ENCODE measurements at regions not wholly inside any gene's neighbourhood (a gene's known extent, or its start where the extent isn't known, plus 50 kb on each side); places are given as distances from the start of the nearest gene placed in this dataset.

- H3K4me3 ChIP-seq (ENCODE audit: low read depth, low read length): no peak overlapping the region
- no peaks in the 10 kb centered on the region for H3K9me3 ChIP-seq (ENCODE audit: control insufficient read depth, insufficient read depth, low read depth, low read length)
- H3K27ac ChIP-seq (ENCODE audit: low read depth, low read length): no peak overlapping the region
- H3K4me1 ChIP-seq (ENCODE audit: control insufficient read depth, insufficient read depth, low read length): peaks cover 12% of the 10 kb centered on the region
- H3K9ac ChIP-seq (ENCODE audit: low read length): no peak overlapping the region
- peaks cover 11% of the 10 kb centered on the region; the same call in 1 of the 2 replicates for H3K27me3 ChIP-seq (ENCODE audit: control insufficient read depth, insufficient read depth, low read length)
- no peaks in the 10 kb centered on the region for H3K36me3 ChIP-seq (ENCODE audit: control insufficient read depth, insufficient read depth, low read length)
Observed at GRCh38 chr11:70655816-70656215, 257.5 kb downstream of the CTTN start.

DNA sequence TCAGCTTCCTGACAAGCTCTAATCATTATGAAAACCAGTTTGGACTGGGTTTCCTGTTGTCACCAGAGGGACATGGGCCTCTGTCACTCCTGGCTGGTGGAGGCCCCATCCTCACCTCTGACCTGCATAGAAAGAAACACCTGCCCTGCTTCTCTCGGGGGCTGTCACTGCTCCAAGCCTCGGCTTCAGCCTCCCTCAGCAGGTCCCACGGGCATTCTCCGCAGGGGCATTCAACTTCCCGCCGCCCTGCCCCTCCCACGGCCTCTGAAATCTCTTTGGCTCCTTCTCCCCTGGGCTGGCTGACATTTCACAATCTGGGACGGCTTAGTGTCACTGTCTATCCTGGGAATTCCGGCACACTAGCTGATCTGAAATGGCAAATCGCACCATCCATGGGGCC, 257.9 kb downstream of the CTTN start:
- Histone ChIP-seq H3K4me1 (ENCODE audit: control insufficient read depth, insufficient read depth, low read length) (peaks cover 16% of the 10 kb centered on the region), H3K27ac (ENCODE audit: low read depth, low read length) (no peak overlapping the region), H3K27me3 (ENCODE audit: control insufficient read depth, insufficient read depth, low read length) (peaks cover 15% of the 10 kb centered on the region), H3K9me3 (ENCODE audit: control insufficient read depth, insufficient read depth, low read depth, low read length) (no peaks in the 10 kb centered on the region), H3K36me3 (ENCODE audit: control insufficient read depth, insufficient read depth, low read length) (no peaks in the 10 kb centered on the region), H3K4me3 (ENCODE audit: low read depth, low read length) (no peak overlapping the region), H3K9ac (ENCODE audit: low read length) (no peak overlapping the region)

- H3K4me3 ChIP-seq (ENCODE audit: low read depth, low read length): no peak overlapping the region
- peaks cover 32% of the 10 kb centered on the region for H3K4me1 ChIP-seq (ENCODE audit: control insufficient read depth, insufficient read depth, low read length)
- no peak overlapping the region for H3K9ac ChIP-seq (ENCODE audit: low read length)
- peaks cover 38% of the 10 kb centered on the region for H3K27me3 ChIP-seq (ENCODE audit: control insufficient read depth, insufficient read depth, low read length)
- H3K36me3 ChIP-seq (ENCODE audit: control insufficient read depth, insufficient read depth, low read length): no peaks in the 10 kb centered on the region
- H3K9me3 ChIP-seq (ENCODE audit: control insufficient read depth, insufficient read depth, low read depth, low read length): no peaks in the 10 kb centered on the region
- no peak overlapping the region for H3K27ac ChIP-seq (ENCODE audit: low read depth, low read length)
Observed at GRCh38 chr11:70660059-70660888, 261.9 kb downstream of the CTTN start.

DNA sequence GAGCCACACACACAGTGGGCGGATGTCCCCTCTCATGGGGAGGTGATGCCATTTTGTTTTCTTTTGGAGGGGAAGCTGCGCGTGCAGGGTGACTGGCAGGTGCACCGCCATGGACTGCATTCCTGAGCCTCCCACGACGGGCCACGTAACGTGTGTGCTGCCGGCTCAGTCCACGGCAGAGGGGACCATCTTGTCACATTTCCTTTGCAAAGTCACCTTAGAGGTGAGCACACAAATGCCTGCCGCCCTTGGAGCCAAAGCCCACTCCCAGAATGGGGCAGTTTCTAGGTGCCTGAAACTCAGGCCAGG, 262.5 kb downstream of the CTTN start:
- Histone ChIP-seq H3K36me3 (ENCODE audit: control insufficient read depth, insufficient read depth, low read length) (no peaks in the 10 kb centered on the region), H3K27ac (ENCODE audit: low read depth, low read length) (no peak overlapping the region), H3K4me3 (ENCODE audit: low read depth, low read length) (peak overlapping the region; percentile 69; the same call in 1 of the 2 replicates), H3K9me3 (ENCODE audit: control insufficient read depth, insufficient read depth, low read depth, low read length) (no peaks in the 10 kb centered on the region), H3K4me1 (ENCODE audit: control insufficient read depth, insufficient read depth, low read length) (peaks cover 30% of the 10 kb centered on the region), H3K27me3 (ENCODE audit: control insufficient read depth, insufficient read depth, low read length) (peaks cover 38% of the 10 kb centered on the region), H3K9ac (ENCODE audit: low read length) (no peak overlapping the region)

DNA sequence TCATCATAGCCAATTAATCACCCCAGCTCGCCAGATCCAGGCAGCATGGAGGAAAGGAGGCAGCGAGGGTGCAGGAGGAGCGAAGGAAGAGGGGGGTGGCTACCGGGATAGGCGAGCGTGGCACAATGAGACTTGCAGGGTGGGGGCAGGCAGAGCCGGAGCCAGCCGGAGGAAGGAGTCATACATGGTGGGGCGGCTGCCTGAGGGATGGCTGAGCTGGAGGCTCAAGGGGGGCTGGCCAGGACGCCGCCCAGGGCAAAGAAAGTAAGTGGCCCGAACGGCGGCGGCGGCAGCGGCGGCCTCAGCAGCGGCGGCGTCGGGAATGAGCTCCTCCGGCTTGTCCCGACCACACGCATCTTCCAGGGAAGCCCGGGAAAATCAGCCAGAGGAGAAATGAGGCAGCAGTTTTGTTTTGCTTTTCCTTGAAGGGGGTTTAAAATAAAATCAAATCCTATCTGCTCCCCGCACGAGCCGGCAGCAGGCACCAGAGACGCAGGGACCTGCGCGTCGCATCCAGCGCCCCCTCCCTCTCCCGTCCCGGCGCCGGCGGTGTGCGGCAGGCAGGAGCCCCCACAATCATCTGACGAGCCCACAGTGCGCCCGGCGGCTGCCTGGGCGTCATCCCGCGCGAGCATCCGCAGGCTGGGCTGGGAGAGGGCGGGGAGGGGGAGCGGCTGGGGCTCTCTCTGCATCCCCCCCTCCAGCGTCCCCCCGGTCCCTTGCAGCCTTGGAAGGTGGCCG, 263.6 kb downstream of the CTTN start:
- Histone ChIP-seq H3K27me3 (ENCODE audit: control insufficient read depth, insufficient read depth, low read length) (peaks cover 38% of the 10 kb centered on the region), H3K36me3 (ENCODE audit: control insufficient read depth, insufficient read depth, low read length) (no peaks in the 10 kb centered on the region), H3K4me3 (ENCODE audit: low read depth, low read length) (peak overlapping the region; percentile 69), H3K27ac (ENCODE audit: low read depth, low read length) (no peak overlapping the region), H3K4me1 (ENCODE audit: control insufficient read depth, insufficient read depth, low read length) (peaks cover 20% of the 10 kb centered on the region), H3K9me3 (ENCODE audit: control insufficient read depth, insufficient read depth, low read depth, low read length) (no peaks in the 10 kb centered on the region), H3K9ac (ENCODE audit: low read length) (peak overlapping the region; percentile 61)

DNA sequence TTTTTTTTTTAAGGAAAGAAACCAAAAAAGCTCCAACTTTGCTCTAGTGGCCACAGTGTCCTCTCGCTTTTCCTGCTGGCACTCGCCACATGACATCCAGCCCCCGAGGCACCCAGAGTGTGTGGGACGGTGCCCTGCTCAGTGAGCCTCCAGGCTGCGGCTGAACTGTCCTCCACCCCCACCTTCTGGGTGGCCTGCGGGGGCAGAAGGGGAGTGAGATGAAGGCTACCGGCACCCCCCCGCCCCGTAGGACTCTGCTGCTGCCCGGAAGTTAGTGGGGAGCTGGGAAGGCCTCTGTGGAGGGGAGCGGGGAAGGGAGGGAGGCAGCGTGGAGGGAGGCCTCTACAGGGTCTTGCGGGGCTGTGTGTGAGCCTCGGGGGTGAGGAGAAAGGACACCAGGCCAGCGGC, 264.4 kb downstream of the CTTN start:
- Histone ChIP-seq H3K27me3 (ENCODE audit: control insufficient read depth, insufficient read depth, low read length) (peaks cover 38% of the 10 kb centered on the region), H3K9me3 (ENCODE audit: control insufficient read depth, insufficient read depth, low read depth, low read length) (no peaks in the 10 kb centered on the region), H3K4me1 (ENCODE audit: control insufficient read depth, insufficient read depth, low read length) (peaks cover 20% of the 10 kb centered on the region), H3K36me3 (ENCODE audit: control insufficient read depth, insufficient read depth, low read length) (no peaks in the 10 kb centered on the region), H3K4me3 (ENCODE audit: low read depth, low read length) (peak overlapping the region; percentile 69), H3K9ac (ENCODE audit: low read length) (no peak overlapping the region), H3K27ac (ENCODE audit: low read depth, low read length) (no peak overlapping the region)

DNA sequence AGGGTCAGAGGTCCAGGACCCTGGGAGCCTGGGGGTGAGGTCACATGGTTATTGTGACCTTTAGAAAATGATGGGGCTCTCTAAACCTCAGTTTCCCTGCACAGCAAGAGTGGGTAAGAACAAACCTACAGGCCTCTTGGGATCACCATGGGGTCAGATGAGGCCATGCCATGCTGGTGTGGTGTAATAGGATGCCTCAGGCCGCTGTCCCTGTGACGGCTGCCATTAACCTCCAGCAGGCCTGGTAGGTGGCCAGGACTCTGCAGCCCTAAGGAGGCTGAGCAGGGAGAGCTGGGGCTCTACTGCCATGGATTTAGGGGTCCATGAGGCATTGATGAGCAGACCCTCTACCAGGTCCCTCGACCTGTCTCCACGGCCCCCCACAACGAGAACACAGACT, 265.5 kb downstream of the CTTN start:
- Histone ChIP-seq H3K9me3 (ENCODE audit: control insufficient read depth, insufficient read depth, low read depth, low read length) (no peaks in the 10 kb centered on the region), H3K27ac (ENCODE audit: low read depth, low read length) (no peak overlapping the region), H3K4me3 (ENCODE audit: low read depth, low read length) (no peak overlapping the region), H3K9ac (ENCODE audit: low read length) (no peak overlapping the region), H3K27me3 (ENCODE audit: control insufficient read depth, insufficient read depth, low read length) (peaks cover 38% of the 10 kb centered on the region), H3K36me3 (ENCODE audit: control insufficient read depth, insufficient read depth, low read length) (no peaks in the 10 kb centered on the region), H3K4me1 (ENCODE audit: control insufficient read depth, insufficient read depth, low read length) (peaks cover 20% of the 10 kb centered on the region)

GRCh38 chr11:70666311-70666710, 268.0 kb downstream of the CTTN start:
- Histone ChIP-seq H3K27me3 (ENCODE audit: control insufficient read depth, insufficient read depth, low read length) (peaks cover 22% of the 10 kb centered on the region), H3K27ac (ENCODE audit: low read depth, low read length) (no peak overlapping the region), H3K9me3 (ENCODE audit: control insufficient read depth, insufficient read depth, low read depth, low read length) (no peaks in the 10 kb centered on the region), H3K4me3 (ENCODE audit: low read depth, low read length) (no peak overlapping the region), H3K36me3 (ENCODE audit: control insufficient read depth, insufficient read depth, low read length) (no peaks in the 10 kb centered on the region), H3K4me1 (ENCODE audit: control insufficient read depth, insufficient read depth, low read length) (peaks cover 31% of the 10 kb centered on the region), H3K9ac (ENCODE audit: low read length) (no peak overlapping the region)

DNA sequence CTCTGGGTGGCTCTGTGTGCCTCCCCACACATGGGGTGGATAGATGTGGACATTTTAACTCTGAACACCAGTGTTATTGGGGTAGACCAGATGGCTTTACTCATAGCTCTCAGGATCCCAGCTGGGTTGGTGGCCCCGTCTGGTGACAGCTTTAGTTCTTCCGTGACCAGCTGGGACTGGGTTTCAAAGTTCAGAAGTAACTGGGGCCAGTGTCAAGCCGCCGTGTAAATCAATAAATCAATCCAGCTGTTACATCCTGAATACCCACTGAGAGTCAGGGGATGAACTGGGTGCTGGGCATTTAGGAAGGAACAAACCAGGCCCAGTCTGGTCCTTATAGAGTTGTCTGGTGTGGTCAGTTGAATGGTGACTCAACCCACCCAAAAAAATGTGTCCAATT, 269.4 kb downstream of the CTTN start:
- H3K4me1 ChIP-seq (ENCODE audit: control insufficient read depth, insufficient read depth, low read length): peaks cover 33% of the 10 kb centered on the region
- H3K9ac ChIP-seq (ENCODE audit: low read length): no peak overlapping the region
- no peak overlapping the region for H3K27ac ChIP-seq (ENCODE audit: low read depth, low read length)
- no peak overlapping the region for H3K4me3 ChIP-seq (ENCODE audit: low read depth, low read length)
- H3K27me3 ChIP-seq (ENCODE audit: control insufficient read depth, insufficient read depth, low read length): peaks cover 8% of the 10 kb centered on the region; the same call in 1 of the 2 replicates
- H3K36me3 ChIP-seq (ENCODE audit: control insufficient read depth, insufficient read depth, low read length): no peaks in the 10 kb centered on the region
- H3K9me3 ChIP-seq (ENCODE audit: control insufficient read depth, insufficient read depth, low read depth, low read length): no peaks in the 10 kb centered on the region

DNA sequence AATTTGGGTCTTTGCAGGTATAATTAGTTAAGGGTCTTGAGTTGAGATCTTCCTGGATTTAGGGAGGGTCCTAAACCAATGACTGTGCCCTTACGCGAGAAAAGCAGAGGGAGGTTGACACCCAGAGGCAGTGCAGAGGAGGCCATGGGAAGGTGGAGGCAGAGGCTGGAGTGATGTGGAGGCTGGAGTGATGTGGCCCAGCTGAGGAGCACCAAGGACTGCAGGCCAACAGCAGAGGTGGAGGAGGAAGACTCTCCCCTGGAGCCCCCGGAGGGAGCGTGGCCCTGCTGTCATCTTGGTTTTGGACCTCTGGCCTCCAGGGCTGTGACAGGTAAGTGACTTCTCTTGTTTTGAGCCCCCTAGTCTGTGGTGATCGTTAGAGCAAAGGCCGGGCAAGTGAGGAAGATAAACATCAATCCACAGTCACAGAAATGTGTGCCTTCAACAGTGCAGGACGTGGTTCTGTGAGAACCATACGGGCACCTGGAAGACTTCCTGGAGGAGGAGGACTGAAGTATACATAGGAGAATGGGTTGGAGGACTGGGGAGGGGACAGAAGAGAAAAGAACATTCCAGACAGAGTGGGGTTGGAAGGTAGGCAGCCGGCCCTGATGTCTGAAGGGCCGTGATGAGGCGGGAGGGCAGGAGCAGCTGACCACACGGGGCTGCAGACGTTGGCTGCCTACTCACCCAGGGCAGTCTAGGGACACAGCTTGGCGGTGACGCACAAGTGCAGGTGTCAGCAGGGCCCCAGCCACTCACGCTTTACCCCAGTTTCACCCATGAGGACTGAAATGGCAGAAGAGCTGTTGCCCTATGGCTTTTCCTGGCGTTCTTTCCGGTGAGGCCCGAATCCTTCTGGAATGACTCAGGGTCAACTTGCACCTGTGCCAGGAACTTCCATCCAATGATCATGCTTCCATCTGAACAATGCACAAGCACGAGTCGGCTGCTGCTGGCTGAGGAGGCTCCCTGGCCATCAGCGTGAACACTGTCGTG, 270.2 kb downstream of the CTTN start:
- H3K9me3 ChIP-seq (ENCODE audit: control insufficient read depth, insufficient read depth, low read depth, low read length): no peaks in the 10 kb centered on the region
- H3K9ac ChIP-seq (ENCODE audit: low read length): no peak overlapping the region
- peaks cover under 1% of the 10 kb centered on the region; the same call in 1 of the 2 replicates for H3K27me3 ChIP-seq (ENCODE audit: control insufficient read depth, insufficient read depth, low read length)
- no peak overlapping the region for H3K4me3 ChIP-seq (ENCODE audit: low read depth, low read length)
- H3K27ac ChIP-seq (ENCODE audit: low read depth, low read length): no peak overlapping the region
- no peaks in the 10 kb centered on the region for H3K36me3 ChIP-seq (ENCODE audit: control insufficient read depth, insufficient read depth, low read length)
- H3K4me1 ChIP-seq (ENCODE audit: control insufficient read depth, insufficient read depth, low read length): peaks cover 28% of the 10 kb centered on the region

Measured in HUES6 (cell line).